GM21390 (cell line): ENCODE measurements at regions not wholly inside any gene's neighbourhood (a gene's known extent, or its start where the extent isn't known, plus 50 kb on each side); places are given as distances from the start of the nearest gene placed in this dataset.
A peak's percentile ranks its signal among the peaks of the same experiment; 100 is the strongest.
"Not testable (repeated sequence)": the region's sequence is repeated elsewhere in the genome, so short reads cannot be mapped to it uniquely, and the experiment has no call there.

Source experiments
- ATAC-seq: cut with Tn5 transposase; IDR thresholded peaks from one replicate; pipeline ENCODE4 v1.9.1; 2021; ENCODE audit not compliant: unreplicated experiment

GRCh38 chr15:92751528-92751927 lies 96.0 kb upstream of the FAM174B start:
- ATAC-seq, result no peak

GRCh38 chr15:92753591-92753990 lies 98.0 kb upstream of the FAM174B start:
- ATAC-seq, result no peak

GRCh38 chr15:92763459-92763858 lies 107.9 kb upstream of the FAM174B start:
- no peak for ATAC-seq

- ATAC-seq, result not testable (repeated sequence)
These were observed 112.6 kb upstream of the FAM174B start for GRCh38 chr15:92768131-92768530.

- ATAC-seq, result no peak
These were observed 115.1 kb upstream of the FAM174B start for GRCh38 chr15:92770641-92771040.

- no peak for ATAC-seq
These were observed 116.5 kb upstream of the FAM174B start for GRCh38 chr15:92772061-92772460.

- no peak for ATAC-seq
These were observed 117.2 kb upstream of the FAM174B start for GRCh38 chr15:92772626-92773244.

- ATAC-seq, result no peak
These were observed 117.8 kb upstream of the FAM174B start for GRCh38 chr15:92773340-92773739.

- no peak for ATAC-seq
These were observed 120.2 kb upstream of the CHD2 start for GRCh38 chr15:92779874-92780273.

- ATAC-seq, result no peak
These were observed 119.3 kb upstream of the CHD2 start for GRCh38 chr15:92780843-92781242.

- ATAC-seq, result no peak
These were observed 118.1 kb upstream of the CHD2 start for GRCh38 chr15:92781925-92782453.

GRCh38 chr15:92787116-92787515 lies 113.0 kb upstream of the CHD2 start:
- ATAC-seq, result no peak

- no peak for ATAC-seq
These were observed 111.9 kb upstream of the CHD2 start for GRCh38 chr15:92788196-92788595.

- not testable (repeated sequence) for ATAC-seq
These were observed 111.3 kb upstream of the CHD2 start for GRCh38 chr15:92788793-92789192.

- ATAC-seq, result no peak
These were observed 103.9 kb upstream of the CHD2 start for GRCh38 chr15:92796161-92796611.

GRCh38 chr15:92797168-92798052 lies 102.7 kb upstream of the CHD2 start:
- ATAC-seq, result peak; percentile 76

- ATAC-seq, result no peak
These were observed 100.1 kb upstream of the CHD2 start for GRCh38 chr15:92800013-92800412.

GRCh38 chr15:92800416-92801055 lies 99.6 kb upstream of the CHD2 start:
- not testable (repeated sequence) for ATAC-seq

- ATAC-seq, result not testable (repeated sequence)
These were observed 98.9 kb upstream of the CHD2 start for GRCh38 chr15:92801056-92801773.

- no peak for ATAC-seq
These were observed 98.2 kb upstream of the CHD2 start for GRCh38 chr15:92801774-92802464.
